Activated CD8-positive, alpha-beta T cell treated with anti-CD3 and anti-CD28 coated beads, Interleukin-2, amount 10 ng/mL, durations not matched to agents 7 days and 5 days (primary cell): ENCODE measurements at regions not wholly inside any gene's neighbourhood (a gene's known extent, or its start where the extent isn't known, plus 50 kb on each side); places are given as distances from the start of the nearest gene placed in this dataset.

Source experiments
- ATAC-seq: fragments of 150-1000 bp; cut with Tn5 transposase; one replicate; pipeline ENCODE4 v1.10.0; 2021; ENCODE audit warnings: moderate library complexity
- CTCF ChIA-PET: fragments of 350-600 bp; sonication (Branson Sonifier 250); formaldehyde crosslinking; loops from one replicate; lab custom pipeline; 2021; ENCODE audit warnings: antibody characterized with exemption; lab: Charles Lee
- POLR2A ChIA-PET: fragments of 350-600 bp; sonication (Branson Sonifier 250); formaldehyde crosslinking; loops from one replicate; lab custom pipeline; 2021; ENCODE audit warnings: antibody characterized with exemption; lab: Charles Lee
- DNase-seq: peaks from one replicate; pipeline ENCODE4 v3.0.0-alpha.2; 2020
- H3K27ac Mint-ChIP-seq: one replicate; pipeline ENCODE4 v1.8.0; 2021; ENCODE audit warnings: mild to moderate bottlenecking, mixed read lengths
- H3K27me3 Mint-ChIP-seq: one replicate; pipeline ENCODE4 v1.8.0; 2021; ENCODE audit warnings: low read depth, mixed read lengths
- H3K36me3 Mint-ChIP-seq: one replicate; pipeline ENCODE4 v1.8.0; 2021; ENCODE audit warnings: low read depth, mixed read lengths
- H3K4me1 Mint-ChIP-seq: one replicate; pipeline ENCODE4 v1.8.0; 2021; ENCODE audit warnings: low read depth, mixed read lengths
- H3K4me3 Mint-ChIP-seq: one replicate; pipeline ENCODE4 v1.8.0; 2021; ENCODE audit warnings: mild to moderate bottlenecking, mixed read lengths
- H3K9me3 Mint-ChIP-seq: one replicate; pipeline ENCODE4 v1.8.0; 2022; ENCODE audit warnings: mixed read lengths; ENCODE audit not compliant: insufficient read depth

GRCh38 chr5:117681431-117682254 lies 1107.0 kb upstream of the SEMA6A start:
- Mint-ChIP-seq H3K4me3 (no peak overlapping the region), H3K36me3 (no peaks in the 10 kb centered on the region), H3K9me3 (no peaks in the 10 kb centered on the region), H3K27ac (no peak overlapping the region), H3K27me3 (no peaks in the 10 kb centered on the region), H3K4me1 (no peaks in the 10 kb centered on the region)
- CTCF ChIA-PET = no interaction called here
- POLR2A ChIA-PET = no interaction called here
- no peak for DNase-seq
- no peak for ATAC-seq

GRCh38 chr5:117680426-117680825 lies 1105.8 kb upstream of the SEMA6A start:
- DNase-seq = no peak
- ChIA-PET CTCF (no interaction called here), POLR2A (no interaction called here)
- H3K27ac Mint-ChIP-seq = no peak overlapping the region
- H3K4me3 Mint-ChIP-seq = no peak overlapping the region
- no peak for ATAC-seq
- no peaks in the 10 kb centered on the region for H3K9me3 Mint-ChIP-seq
- H3K4me1 Mint-ChIP-seq = no peaks in the 10 kb centered on the region
- H3K36me3 Mint-ChIP-seq = no peaks in the 10 kb centered on the region
- H3K27me3 Mint-ChIP-seq = no peaks in the 10 kb centered on the region

GRCh38 chr5:117679046-117679445 lies 1104.4 kb upstream of the SEMA6A start:
- DNase-seq = no peak
- no peaks in the 10 kb centered on the region for H3K27me3 Mint-ChIP-seq
- ChIA-PET POLR2A (no interaction called here), CTCF (no interaction called here)
- H3K27ac Mint-ChIP-seq = no peak overlapping the region
- no peak overlapping the region for H3K4me3 Mint-ChIP-seq
- no peaks in the 10 kb centered on the region for H3K4me1 Mint-ChIP-seq
- no peak for ATAC-seq
- H3K36me3 Mint-ChIP-seq = no peaks in the 10 kb centered on the region
- H3K9me3 Mint-ChIP-seq = no peaks in the 10 kb centered on the region

- H3K9me3 Mint-ChIP-seq = peaks cover 4% of the 10 kb centered on the region
- no peaks in the 10 kb centered on the region for H3K36me3 Mint-ChIP-seq
- ChIA-PET POLR2A (no interaction called here), CTCF (no interaction called here)
- H3K4me3 Mint-ChIP-seq = no peak overlapping the region
- DNase-seq = no peak
- H3K27ac Mint-ChIP-seq = no peak overlapping the region
- no peaks in the 10 kb centered on the region for H3K27me3 Mint-ChIP-seq
- ATAC-seq = no peak
- no peaks in the 10 kb centered on the region for H3K4me1 Mint-ChIP-seq
Measured at GRCh38 chr5:117675646-117676045, 1101.0 kb upstream of the SEMA6A start.

GRCh38 chr5:117671551-117671950 lies 1096.9 kb upstream of the SEMA6A start:
- H3K27ac Mint-ChIP-seq = no peak overlapping the region
- DNase-seq (no peak), ATAC-seq (no peak)
- H3K27me3 Mint-ChIP-seq = no peaks in the 10 kb centered on the region
- peaks cover 11% of the 10 kb centered on the region for H3K9me3 Mint-ChIP-seq
- no peaks in the 10 kb centered on the region for H3K4me1 Mint-ChIP-seq
- ChIA-PET POLR2A (no interaction called here), CTCF (no interaction called here)
- no peak overlapping the region for H3K4me3 Mint-ChIP-seq
- no peaks in the 10 kb centered on the region for H3K36me3 Mint-ChIP-seq

GRCh38 chr5:117667105-117667504 lies 1092.5 kb upstream of the SEMA6A start:
- POLR2A ChIA-PET = no interaction called here
- Mint-ChIP-seq H3K4me1 (no peaks in the 10 kb centered on the region), H3K4me3 (no peak overlapping the region), H3K27me3 (no peaks in the 10 kb centered on the region), H3K36me3 (no peaks in the 10 kb centered on the region), H3K27ac (no peak overlapping the region), H3K9me3 (peaks cover 10% of the 10 kb centered on the region)
- ATAC-seq = no peak
- no peak for DNase-seq
- CTCF ChIA-PET = no interaction called here

- H3K9me3 Mint-ChIP-seq = peaks cover 5% of the 10 kb centered on the region
- DNase-seq (no peak), ATAC-seq (no peak)
- CTCF ChIA-PET = no interaction called here
- no peaks in the 10 kb centered on the region for H3K36me3 Mint-ChIP-seq
- POLR2A ChIA-PET = no interaction called here
- H3K4me3 Mint-ChIP-seq = no peak overlapping the region
- no peaks in the 10 kb centered on the region for H3K4me1 Mint-ChIP-seq
- H3K27ac Mint-ChIP-seq = no peak overlapping the region
- no peaks in the 10 kb centered on the region for H3K27me3 Mint-ChIP-seq
Measured at GRCh38 chr5:117665121-117665520, 1090.5 kb upstream of the SEMA6A start.

- Mint-ChIP-seq H3K36me3 (no peaks in the 10 kb centered on the region), H3K4me3 (no peak overlapping the region), H3K27me3 (no peaks in the 10 kb centered on the region), H3K27ac (no peak overlapping the region), H3K4me1 (no peaks in the 10 kb centered on the region), H3K9me3 (peaks cover 3% of the 10 kb centered on the region)
- DNase-seq (no peak), ATAC-seq (no peak)
- POLR2A ChIA-PET = interaction anchor here (0.5 kb wide), 1 partner anchor 855 kb away, joined by 3 read pairs; no protein-coding TSS in a partner anchor
- CTCF ChIA-PET = no interaction called here
Measured at GRCh38 chr5:117662361-117662760, 1087.7 kb upstream of the SEMA6A start.

GRCh38 chr5:117657541-117657940 lies 1082.9 kb upstream of the SEMA6A start:
- no peak for DNase-seq
- CTCF ChIA-PET = no interaction called here
- ATAC-seq = no peak
- Mint-ChIP-seq H3K9me3 (peaks cover 5% of the 10 kb centered on the region), H3K36me3 (no peaks in the 10 kb centered on the region), H3K27ac (no peak overlapping the region), H3K27me3 (no peaks in the 10 kb centered on the region), H3K4me3 (no peak overlapping the region), H3K4me1 (no peaks in the 10 kb centered on the region)
- POLR2A ChIA-PET = no interaction called here

GRCh38 chr5:117652958-117653280 lies 1078.3 kb upstream of the SEMA6A start:
- Mint-ChIP-seq H3K27me3 (no peaks in the 10 kb centered on the region), H3K4me3 (no peak overlapping the region), H3K36me3 (no peaks in the 10 kb centered on the region), H3K4me1 (no peaks in the 10 kb centered on the region), H3K9me3 (peaks cover 5% of the 10 kb centered on the region), H3K27ac (no peak overlapping the region)
- ChIA-PET POLR2A (no interaction called here), CTCF (no interaction called here)
- ATAC-seq (no peak), DNase-seq (no peak)

- ChIA-PET CTCF (no interaction called here), POLR2A (no interaction called here)
- DNase-seq = no peak
- Mint-ChIP-seq H3K4me1 (no peaks in the 10 kb centered on the region), H3K27ac (no peak overlapping the region), H3K36me3 (no peaks in the 10 kb centered on the region), H3K27me3 (no peaks in the 10 kb centered on the region), H3K9me3 (peaks cover 5% of the 10 kb centered on the region), H3K4me3 (no peak overlapping the region)
- ATAC-seq = no peak
Measured at GRCh38 chr5:117652036-117652957, 1077.7 kb upstream of the SEMA6A start.

- Mint-ChIP-seq H3K4me1 (no peaks in the 10 kb centered on the region), H3K36me3 (no peaks in the 10 kb centered on the region), H3K27me3 (no peaks in the 10 kb centered on the region), H3K27ac (no peak overlapping the region), H3K4me3 (no peak overlapping the region), H3K9me3 (no peaks in the 10 kb centered on the region)
- ChIA-PET POLR2A (no interaction called here), CTCF (no interaction called here)
- ATAC-seq = no peak
- DNase-seq = no peak
Measured at GRCh38 chr5:117649821-117650220, 1075.2 kb upstream of the SEMA6A start.
